ENCODE measurements at regions not wholly inside any gene's neighbourhood (a gene's known extent, or its start where the extent isn't known, plus 50 kb on each side); places are given as distances from the start of the nearest gene placed in this dataset.

DNA sequence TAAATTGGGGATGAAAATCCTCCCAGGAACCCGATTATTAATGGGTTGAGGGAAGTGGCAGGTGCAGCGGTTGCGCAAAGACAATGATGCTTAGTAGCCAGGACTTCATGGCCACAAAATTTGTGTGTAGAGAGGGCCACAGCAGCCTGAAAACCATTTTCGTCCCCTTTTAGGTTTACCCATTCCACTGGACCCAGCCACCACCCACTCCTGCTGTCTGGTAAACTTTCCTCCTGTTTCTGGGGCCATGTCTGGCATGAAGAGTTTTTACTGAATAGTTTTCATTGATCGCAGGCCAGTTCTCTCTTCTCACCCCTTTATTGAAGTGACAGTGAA lies 69.5 kb upstream of the SYT13 start:
- TF ChIP-seq, protein P1, sequence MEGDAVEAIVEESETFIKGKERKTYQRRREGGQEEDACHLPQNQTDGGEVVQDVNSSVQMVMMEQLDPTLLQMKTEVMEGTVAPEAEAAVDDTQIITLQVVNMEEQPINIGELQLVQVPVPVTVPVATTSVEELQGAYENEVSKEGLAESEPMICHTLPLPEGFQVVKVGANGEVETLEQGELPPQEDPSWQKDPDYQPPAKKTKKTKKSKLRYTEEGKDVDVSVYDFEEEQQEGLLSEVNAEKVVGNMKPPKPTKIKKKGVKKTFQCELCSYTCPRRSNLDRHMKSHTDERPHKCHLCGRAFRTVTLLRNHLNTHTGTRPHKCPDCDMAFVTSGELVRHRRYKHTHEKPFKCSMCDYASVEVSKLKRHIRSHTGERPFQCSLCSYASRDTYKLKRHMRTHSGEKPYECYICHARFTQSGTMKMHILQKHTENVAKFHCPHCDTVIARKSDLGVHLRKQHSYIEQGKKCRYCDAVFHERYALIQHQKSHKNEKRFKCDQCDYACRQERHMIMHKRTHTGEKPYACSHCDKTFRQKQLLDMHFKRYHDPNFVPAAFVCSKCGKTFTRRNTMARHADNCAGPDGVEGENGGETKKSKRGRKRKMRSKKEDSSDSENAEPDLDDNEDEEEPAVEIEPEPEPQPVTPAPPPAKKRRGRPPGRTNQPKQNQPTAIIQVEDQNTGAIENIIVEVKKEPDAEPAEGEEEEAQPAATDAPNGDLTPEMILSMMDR (IDR thresholded peaks at IDR 0.05): no peak
- TF ChIP-seq, protein P2, sequence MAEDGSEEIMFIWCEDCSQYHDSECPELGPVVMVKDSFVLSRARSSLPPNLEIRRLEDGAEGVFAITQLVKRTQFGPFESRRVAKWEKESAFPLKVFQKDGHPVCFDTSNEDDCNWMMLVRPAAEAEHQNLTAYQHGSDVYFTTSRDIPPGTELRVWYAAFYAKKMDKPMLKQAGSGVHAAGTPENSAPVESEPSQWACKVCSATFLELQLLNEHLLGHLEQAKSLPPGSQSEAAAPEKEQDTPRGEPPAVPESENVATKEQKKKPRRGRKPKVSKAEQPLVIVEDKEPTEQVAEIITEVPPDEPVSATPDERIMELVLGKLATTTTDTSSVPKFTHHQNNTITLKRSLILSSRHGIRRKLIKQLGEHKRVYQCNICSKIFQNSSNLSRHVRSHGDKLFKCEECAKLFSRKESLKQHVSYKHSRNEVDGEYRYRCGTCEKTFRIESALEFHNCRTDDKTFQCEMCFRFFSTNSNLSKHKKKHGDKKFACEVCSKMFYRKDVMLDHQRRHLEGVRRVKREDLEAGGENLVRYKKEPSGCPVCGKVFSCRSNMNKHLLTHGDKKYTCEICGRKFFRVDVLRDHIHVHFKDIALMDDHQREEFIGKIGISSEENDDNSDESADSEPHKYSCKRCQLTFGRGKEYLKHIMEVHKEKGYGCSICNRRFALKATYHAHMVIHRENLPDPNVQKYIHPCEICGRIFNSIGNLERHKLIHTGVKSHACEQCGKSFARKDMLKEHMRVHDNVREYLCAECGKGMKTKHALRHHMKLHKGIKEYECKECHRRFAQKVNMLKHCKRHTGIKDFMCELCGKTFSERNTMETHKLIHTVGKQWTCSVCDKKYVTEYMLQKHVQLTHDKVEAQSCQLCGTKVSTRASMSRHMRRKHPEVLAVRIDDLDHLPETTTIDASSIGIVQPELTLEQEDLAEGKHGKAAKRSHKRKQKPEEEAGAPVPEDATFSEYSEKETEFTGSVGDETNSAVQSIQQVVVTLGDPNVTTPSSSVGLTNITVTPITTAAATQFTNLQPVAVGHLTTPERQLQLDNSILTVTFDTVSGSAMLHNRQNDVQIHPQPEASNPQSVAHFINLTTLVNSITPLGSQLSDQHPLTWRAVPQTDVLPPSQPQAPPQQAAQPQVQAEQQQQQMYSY (CRISPR knock-in tag; IDR thresholded peaks at IDR 0.05): no peak
- TF ChIP-seq, protein P3, sequence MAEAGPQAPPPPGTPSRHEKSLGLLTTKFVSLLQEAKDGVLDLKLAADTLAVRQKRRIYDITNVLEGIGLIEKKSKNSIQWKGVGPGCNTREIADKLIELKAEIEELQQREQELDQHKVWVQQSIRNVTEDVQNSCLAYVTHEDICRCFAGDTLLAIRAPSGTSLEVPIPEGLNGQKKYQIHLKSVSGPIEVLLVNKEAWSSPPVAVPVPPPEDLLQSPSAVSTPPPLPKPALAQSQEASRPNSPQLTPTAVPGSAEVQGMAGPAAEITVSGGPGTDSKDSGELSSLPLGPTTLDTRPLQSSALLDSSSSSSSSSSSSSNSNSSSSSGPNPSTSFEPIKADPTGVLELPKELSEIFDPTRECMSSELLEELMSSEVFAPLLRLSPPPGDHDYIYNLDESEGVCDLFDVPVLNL (CRISPR knock-in tag; IDR thresholded peaks at IDR 0.05; ENCODE audit: borderline replicate concordance, low read depth): no peak
- TF ChIP-seq, protein P4, sequence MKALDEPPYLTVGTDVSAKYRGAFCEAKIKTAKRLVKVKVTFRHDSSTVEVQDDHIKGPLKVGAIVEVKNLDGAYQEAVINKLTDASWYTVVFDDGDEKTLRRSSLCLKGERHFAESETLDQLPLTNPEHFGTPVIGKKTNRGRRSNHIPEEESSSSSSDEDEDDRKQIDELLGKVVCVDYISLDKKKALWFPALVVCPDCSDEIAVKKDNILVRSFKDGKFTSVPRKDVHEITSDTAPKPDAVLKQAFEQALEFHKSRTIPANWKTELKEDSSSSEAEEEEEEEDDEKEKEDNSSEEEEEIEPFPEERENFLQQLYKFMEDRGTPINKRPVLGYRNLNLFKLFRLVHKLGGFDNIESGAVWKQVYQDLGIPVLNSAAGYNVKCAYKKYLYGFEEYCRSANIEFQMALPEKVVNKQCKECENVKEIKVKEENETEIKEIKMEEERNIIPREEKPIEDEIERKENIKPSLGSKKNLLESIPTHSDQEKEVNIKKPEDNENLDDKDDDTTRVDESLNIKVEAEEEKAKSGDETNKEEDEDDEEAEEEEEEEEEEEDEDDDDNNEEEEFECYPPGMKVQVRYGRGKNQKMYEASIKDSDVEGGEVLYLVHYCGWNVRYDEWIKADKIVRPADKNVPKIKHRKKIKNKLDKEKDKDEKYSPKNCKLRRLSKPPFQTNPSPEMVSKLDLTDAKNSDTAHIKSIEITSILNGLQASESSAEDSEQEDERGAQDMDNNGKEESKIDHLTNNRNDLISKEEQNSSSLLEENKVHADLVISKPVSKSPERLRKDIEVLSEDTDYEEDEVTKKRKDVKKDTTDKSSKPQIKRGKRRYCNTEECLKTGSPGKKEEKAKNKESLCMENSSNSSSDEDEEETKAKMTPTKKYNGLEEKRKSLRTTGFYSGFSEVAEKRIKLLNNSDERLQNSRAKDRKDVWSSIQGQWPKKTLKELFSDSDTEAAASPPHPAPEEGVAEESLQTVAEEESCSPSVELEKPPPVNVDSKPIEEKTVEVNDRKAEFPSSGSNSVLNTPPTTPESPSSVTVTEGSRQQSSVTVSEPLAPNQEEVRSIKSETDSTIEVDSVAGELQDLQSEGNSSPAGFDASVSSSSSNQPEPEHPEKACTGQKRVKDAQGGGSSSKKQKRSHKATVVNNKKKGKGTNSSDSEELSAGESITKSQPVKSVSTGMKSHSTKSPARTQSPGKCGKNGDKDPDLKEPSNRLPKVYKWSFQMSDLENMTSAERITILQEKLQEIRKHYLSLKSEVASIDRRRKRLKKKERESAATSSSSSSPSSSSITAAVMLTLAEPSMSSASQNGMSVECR (CRISPR knock-in tag; IDR thresholded peaks at IDR 0.05; ENCODE audit: borderline replicate concordance): no peak
- TF ChIP-seq MAX (CRISPR knock-in tag; IDR thresholded peaks at IDR 0.05): no peak
- no peak for TF ChIP-seq CBFB (CRISPR knock-in tag; IDR thresholded peaks at IDR 0.05; ENCODE audit: low read depth)
- TF ChIP-seq TP53 (CRISPR knock-in tag; IDR thresholded peaks at IDR 0.05): no peak
- no peak for TF ChIP-seq PREB (CRISPR knock-in tag; IDR thresholded peaks at IDR 0.05; ENCODE audit: borderline replicate concordance)
- TF ChIP-seq ESRRA (CRISPR knock-in tag; IDR thresholded peaks at IDR 0.05; ENCODE audit: borderline replicate concordance): no peak
